ENCODE measurements at regions not wholly inside any gene's neighbourhood (a gene's known extent, or its start where the extent isn't known, plus 50 kb on each side); places are given as distances from the start of the nearest gene placed in this dataset.
"Not testable (repeated sequence)": the region's sequence is repeated elsewhere in the genome, so short reads cannot be mapped to it uniquely, and the experiment has no call there.

GRCh38 chr1:10911490-10912166 is 100.8 kb upstream of the TARDBP start:
- DNase-seq (ENCODE audit: low spot score), result no peak

- no peak for DNase-seq (ENCODE audit: low spot score)
Observed at GRCh38 chr1:10912441-10912840, 100.0 kb upstream of the TARDBP start.

- no peak for DNase-seq (ENCODE audit: low spot score)
Observed at GRCh38 chr1:10914056-10914455, 98.4 kb upstream of the TARDBP start.

- no peak for DNase-seq (ENCODE audit: low spot score)
Observed at GRCh38 chr1:10915594-10915993, 96.9 kb upstream of the TARDBP start.

- no peak for DNase-seq (ENCODE audit: low spot score)
Observed at GRCh38 chr1:10916311-10916710, 96.1 kb upstream of the TARDBP start.

- no peak for DNase-seq (ENCODE audit: low spot score)
Observed at GRCh38 chr1:10916991-10917390, 95.5 kb upstream of the TARDBP start.

GRCh38 chr1:10917513-10918454 is 94.7 kb upstream of the TARDBP start:
- no peak for DNase-seq (ENCODE audit: low spot score)

- DNase-seq (ENCODE audit: low spot score), result no peak
Observed at GRCh38 chr1:10918531-10918930, 93.9 kb upstream of the TARDBP start.

GRCh38 chr1:10920063-10920626 is 92.3 kb upstream of the TARDBP start:
- DNase-seq (ENCODE audit: low spot score), result no peak

GRCh38 chr1:10922315-10923060 is 90.0 kb upstream of the TARDBP start:
- not testable (repeated sequence) for DNase-seq (ENCODE audit: low spot score)

- DNase-seq (ENCODE audit: low spot score), result no peak
Observed at GRCh38 chr1:10924030-10924429, 88.4 kb upstream of the TARDBP start.

GRCh38 chr1:10928654-10929053 is 83.8 kb upstream of the TARDBP start:
- DNase-seq (ENCODE audit: low spot score), result no peak

- DNase-seq (ENCODE audit: low spot score), result no peak
Observed at GRCh38 chr1:10932088-10932487, 80.4 kb upstream of the TARDBP start.

GRCh38 chr1:10934150-10934818 is 78.2 kb upstream of the TARDBP start:
- no peak for DNase-seq (ENCODE audit: low spot score)

- no peak for DNase-seq (ENCODE audit: low spot score)
Observed at GRCh38 chr1:10935246-10935645, 77.2 kb upstream of the TARDBP start.

- DNase-seq (ENCODE audit: low spot score), result no peak
Observed at GRCh38 chr1:10935724-10936123, 76.7 kb upstream of the TARDBP start.

- no peak for DNase-seq (ENCODE audit: low spot score)
Observed at GRCh38 chr1:10936998-10937901, 75.2 kb upstream of the TARDBP start.

GRCh38 chr1:10938741-10939417 is 73.6 kb upstream of the TARDBP start:
- DNase-seq (ENCODE audit: low spot score), result no peak

GRCh38 chr1:10939654-10940450 is 72.6 kb upstream of the TARDBP start:
- no peak for DNase-seq (ENCODE audit: low spot score)
